ENCODE measurements at regions not wholly inside any gene's neighbourhood (a gene's known extent, or its start where the extent isn't known, plus 50 kb on each side); places are given as distances from the start of the nearest gene placed in this dataset.

- Histone ChIP-seq H3K79me2 (ENCODE audit: insufficient read depth, low read length) (no peaks in the 10 kb centered on the region), H4K20me1 (ENCODE audit: insufficient read depth, low read length) (no peaks in the 10 kb centered on the region), H3K4me1 (ENCODE audit: insufficient read depth, low read length) (no peaks in the 10 kb centered on the region), H3K36me3 (replicated peaks in 1 of 2; ENCODE audit: control insufficient read depth in 1 of 2, insufficient read depth in 2 of 2, low read length in 2 of 2) (no peaks in the 10 kb centered on the region), H3K4me3 (replicated peaks in 1 of 3; ENCODE audit: insufficient read depth in 1 of 3, low read depth in 2 of 3, low read length in 3 of 3) (no peak overlapping the region), H3K27me3 (ENCODE audit: control insufficient read depth in 1 of 2, insufficient read depth in 2 of 2, low read length in 2 of 2) (no peaks in the 10 kb centered on the region; a peak in 2 of 5 replicates), H2AFZ (ENCODE audit: low read length) (no peak overlapping the region), H3K9me3 (ENCODE audit: low read length) (no peaks in the 10 kb centered on the region), H3K27ac (ENCODE audit: extremely low read length, insufficient read depth, low read length) (no peak overlapping the region), H3K4me2 (ENCODE audit: low read depth, low read length) (no peak overlapping the region), H3K9ac (ENCODE audit: insufficient read depth, low read depth, low read length) (no peak overlapping the region)
- CTCF ChIA-PET (ENCODE audit: low intra/inter-chr PET ratio, low total read pairs), result no interaction called here
- ATAC-seq (no peak), FAIRE-seq (no peak), DNase-seq (ENCODE audit: low spot score) (no peak)
- intact Hi-C loops (cut with micrococcal nuclease; ENCODE audit: unreplicated experiment) (no loop called here), in situ Hi-C loops (cut with HindIII; ENCODE audit: extremely low pct_ligation_motif_present, low pct_unique_long_range_greater_than_20kb) (no loop called here)
- no TSS peak for BruUV-seq (replicated peaks)
- WGBS (ENCODE audit: low lambda C conversion rate), result 52% methylated on average over 7 of the region's 7 CpGs
- POLR2A ChIA-PET, result no interaction called here
- TF ChIP-seq SMC3 (IDR thresholded peaks at IDR 0.05; ENCODE audit: low read length), result no peak
- TF ChIP-seq MED8 (CRISPR knock-in tag; IDR thresholded peaks at IDR 0.05; ENCODE audit: insufficient replicate concordance), result no peak
- TF ChIP-seq FOXP1 (IDR thresholded peaks at IDR 0.05), result no peak
- TF ChIP-seq FOXP1 (CRISPR knock-in tag; IDR thresholded peaks at IDR 0.05), result no peak
- no peak for TF ChIP-seq DBP (CRISPR knock-in tag; IDR thresholded peaks at IDR 0.05; ENCODE audit: not compliant biosample characterization)
- no peak for TF ChIP-seq ZBTB43 (CRISPR knock-in tag; conservative IDR thresholded peaks at IDR 0.05)
- TF ChIP-seq AKNA (CRISPR knock-in tag; IDR thresholded peaks at IDR 0.05; ENCODE audit: borderline replicate concordance), result no peak
- TF ChIP-seq KLF6 (CRISPR knock-in tag; IDR thresholded peaks at IDR 0.05), result no peak
- no peak for TF ChIP-seq ZNF281 (CRISPR knock-in tag; IDR thresholded peaks at IDR 0.05; ENCODE audit: borderline replicate concordance)
- TF ChIP-seq PPARG (CRISPR knock-in tag; conservative IDR thresholded peaks at IDR 0.05), result no peak
- TF ChIP-seq ZNF317 (CRISPR knock-in tag; IDR thresholded peaks at IDR 0.05), result no peak
- no peak for TF ChIP-seq ZBTB2 (CRISPR knock-in tag; IDR thresholded peaks at IDR 0.05; ENCODE audit: low read depth)
- TF ChIP-seq IRF2 (CRISPR knock-in tag; IDR thresholded peaks at IDR 0.05), result no peak
- no peak for TF ChIP-seq HHEX (CRISPR knock-in tag; IDR thresholded peaks at IDR 0.05)
Measured at GRCh38 chr2:236857781-236858180, 227.9 kb upstream of the COPS8 start.

All from HepG2 (cell line).